ENCODE measurements at regions not wholly inside any gene's neighbourhood (a gene's known extent, or its start where the extent isn't known, plus 50 kb on each side); places are given as distances from the start of the nearest gene placed in this dataset.

DNA sequence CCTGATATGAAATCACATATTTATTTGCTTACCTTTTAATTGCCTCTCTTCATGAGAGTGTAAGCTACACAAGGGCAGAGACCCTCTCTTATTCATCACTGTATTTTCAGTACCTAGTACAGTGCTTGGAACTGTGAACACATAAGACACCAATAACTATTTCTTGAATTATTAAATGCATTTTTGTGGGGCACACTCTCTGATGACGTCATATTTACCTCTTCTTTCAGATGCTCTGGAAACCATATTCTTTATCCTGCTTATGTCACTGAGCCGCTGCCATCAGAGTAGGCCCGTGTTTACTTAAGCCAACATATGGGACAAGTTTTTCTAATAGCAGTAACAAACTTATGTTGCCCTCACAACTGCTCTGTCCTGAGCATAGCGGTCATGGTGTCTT, 266.5 kb downstream of the ELAVL2 start:
- Histone ChIP-seq H3K4me3 (no peak overlapping the region), H3K36me3 (ENCODE audit: insufficient read depth, low read length) (no peaks in the 10 kb centered on the region), H3K9ac (ENCODE audit: insufficient read length) (no peak overlapping the region), H3K9me3 (ENCODE audit: low read depth, low read length) (no peaks in the 10 kb centered on the region), H3K27ac (no peak overlapping the region)
- TF ChIP-seq EZH2 (IDR thresholded peaks at IDR 0.05), result no peak
- no peak for TF ChIP-seq FOXP2 (optimal IDR thresholded peaks at IDR 0.05; ENCODE audit: control extremely low read depth, extremely low read length, insufficient read depth)
- no peak for TF ChIP-seq POLR2AphosphoS5 (IDR thresholded peaks at IDR 0.05; ENCODE audit: borderline replicate concordance, low read depth, low read length)
- no peak for DNase-seq (ENCODE audit: low read depth, low spot score)

DNA sequence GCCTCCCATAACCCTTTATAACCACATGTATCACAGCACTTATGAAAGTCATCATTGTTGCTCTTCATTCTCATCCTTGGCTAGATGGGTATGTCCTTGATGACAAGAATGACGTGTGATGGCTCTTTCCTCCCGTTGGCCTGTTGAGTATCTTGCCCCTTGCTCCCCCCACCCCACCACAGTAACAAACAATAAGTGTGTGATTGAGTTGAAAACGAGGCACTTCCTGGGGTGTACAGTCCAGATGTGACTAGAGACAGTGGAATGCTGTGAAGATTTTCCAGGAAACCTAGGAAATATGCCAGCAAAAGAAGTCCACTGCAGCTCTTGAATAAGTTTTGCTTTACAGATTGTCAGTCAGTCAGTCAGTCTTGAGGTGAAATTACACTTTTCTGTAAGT, 262.5 kb downstream of the ELAVL2 start:
- Histone ChIP-seq H3K9ac (ENCODE audit: insufficient read length) (no peak overlapping the region), H3K4me3 (no peak overlapping the region), H3K9me3 (ENCODE audit: low read depth, low read length) (no peaks in the 10 kb centered on the region), H3K27ac (no peak overlapping the region), H3K36me3 (ENCODE audit: insufficient read depth, low read length) (no peaks in the 10 kb centered on the region)
- no peak for DNase-seq (ENCODE audit: low read depth, low spot score)
- no peak for TF ChIP-seq POLR2AphosphoS5 (IDR thresholded peaks at IDR 0.05; ENCODE audit: borderline replicate concordance, low read depth, low read length)
- TF ChIP-seq EZH2 (IDR thresholded peaks at IDR 0.05), result no peak
- TF ChIP-seq FOXP2 (optimal IDR thresholded peaks at IDR 0.05; ENCODE audit: control extremely low read depth, extremely low read length, insufficient read depth), result no peak

GRCh38 chr9:23567516-23568165, 258.4 kb downstream of the ELAVL2 start:
- H3K4me3 ChIP-seq, result no peak overlapping the region
- no peak overlapping the region for H3K9ac ChIP-seq (ENCODE audit: insufficient read length)
- H3K27ac ChIP-seq, result no peak overlapping the region
- DNase-seq (ENCODE audit: low read depth, low spot score), result no peak
- TF ChIP-seq POLR2AphosphoS5 (IDR thresholded peaks at IDR 0.05; ENCODE audit: borderline replicate concordance, low read depth, low read length) (no peak), FOXP2 (optimal IDR thresholded peaks at IDR 0.05; ENCODE audit: control extremely low read depth, extremely low read length, insufficient read depth) (no peak), EZH2 (IDR thresholded peaks at IDR 0.05) (no peak)
- H3K9me3 ChIP-seq (ENCODE audit: low read depth, low read length), result no peaks in the 10 kb centered on the region
- no peaks in the 10 kb centered on the region for H3K36me3 ChIP-seq (ENCODE audit: insufficient read depth, low read length)

DNA sequence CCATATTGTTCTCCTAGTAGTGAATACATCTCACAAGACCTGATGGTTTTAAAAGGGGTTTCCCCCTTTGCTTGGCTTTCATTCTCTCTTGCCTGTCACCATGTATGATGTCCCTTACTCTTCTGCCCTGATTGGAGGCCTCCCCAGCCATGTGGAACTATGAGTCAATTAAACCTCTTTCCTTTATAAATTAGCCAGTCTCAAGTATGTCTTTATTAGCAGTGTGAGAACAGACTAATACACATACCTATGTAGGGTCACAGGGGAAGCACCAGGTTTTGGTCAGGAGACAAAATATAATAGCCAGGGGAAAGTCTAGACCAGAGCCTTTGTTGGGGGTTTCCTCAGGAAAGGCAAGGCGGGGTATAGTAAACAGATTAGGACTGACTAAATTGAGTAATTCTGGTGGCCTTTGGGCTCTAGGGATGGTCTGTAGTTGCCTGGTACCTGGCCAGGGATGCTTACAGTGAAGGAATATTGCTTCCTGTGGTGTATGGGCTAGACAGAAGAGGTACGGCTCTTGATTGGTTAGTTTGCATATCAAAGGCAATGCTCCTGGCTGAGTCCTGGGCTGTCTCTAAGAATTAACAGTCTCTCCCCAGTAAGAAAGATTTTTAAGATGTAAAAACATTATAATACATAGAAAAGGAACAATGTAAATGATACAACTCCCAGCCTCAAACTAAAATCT, 254.5 kb downstream of the ELAVL2 start:
- TF ChIP-seq POLR2AphosphoS5 (IDR thresholded peaks at IDR 0.05; ENCODE audit: borderline replicate concordance, low read depth, low read length), result no peak
- TF ChIP-seq EZH2 (IDR thresholded peaks at IDR 0.05), result no peak
- no peak for TF ChIP-seq FOXP2 (optimal IDR thresholded peaks at IDR 0.05; ENCODE audit: control extremely low read depth, extremely low read length, insufficient read depth)
- Histone ChIP-seq H3K4me3 (no peak overlapping the region), H3K36me3 (ENCODE audit: insufficient read depth, low read length) (no peaks in the 10 kb centered on the region), H3K27ac (no peak overlapping the region), H3K9me3 (ENCODE audit: low read depth, low read length) (no peaks in the 10 kb centered on the region), H3K9ac (ENCODE audit: insufficient read length) (no peak overlapping the region)
- DNase-seq (ENCODE audit: low read depth, low spot score), result no peak

- TF ChIP-seq FOXP2 (optimal IDR thresholded peaks at IDR 0.05; ENCODE audit: control extremely low read depth, extremely low read length, insufficient read depth) (no peak), POLR2AphosphoS5 (IDR thresholded peaks at IDR 0.05; ENCODE audit: borderline replicate concordance, low read depth, low read length) (no peak), EZH2 (IDR thresholded peaks at IDR 0.05) (no peak)
- Histone ChIP-seq H3K27ac (no peak overlapping the region), H3K4me3 (no peak overlapping the region), H3K36me3 (ENCODE audit: insufficient read depth, low read length) (no peaks in the 10 kb centered on the region), H3K9ac (ENCODE audit: insufficient read length) (no peak overlapping the region), H3K9me3 (ENCODE audit: low read depth, low read length) (no peaks in the 10 kb centered on the region)
- DNase-seq (ENCODE audit: low read depth, low spot score), result no peak
These were observed 252.2 kb downstream of the ELAVL2 start for GRCh38 chr9:23573800-23574199.

DNA sequence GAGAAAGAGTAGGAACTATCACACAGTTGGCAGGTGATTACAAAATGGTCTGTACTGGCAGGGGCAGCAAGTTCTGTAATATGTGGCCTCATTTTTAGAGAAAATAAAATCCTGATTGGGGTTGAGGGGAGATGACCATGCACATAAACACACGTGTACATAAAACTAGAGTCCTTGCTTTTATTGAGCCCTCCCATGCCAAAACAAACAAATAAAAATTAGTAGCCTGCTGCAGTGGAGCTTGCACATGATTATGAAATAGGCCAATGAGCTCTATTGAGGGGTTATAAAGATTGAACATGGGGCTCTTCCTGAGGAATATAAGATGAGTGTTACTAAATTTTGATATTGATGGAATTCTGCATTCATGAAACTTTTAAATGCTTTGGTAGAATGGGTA, 248.4 kb downstream of the ELAVL2 start:
- no peak overlapping the region for H3K4me3 ChIP-seq
- no peak overlapping the region for H3K9ac ChIP-seq (ENCODE audit: insufficient read length)
- no peaks in the 10 kb centered on the region for H3K36me3 ChIP-seq (ENCODE audit: insufficient read depth, low read length)
- no peak for DNase-seq (ENCODE audit: low read depth, low spot score)
- no peak overlapping the region for H3K27ac ChIP-seq
- H3K9me3 ChIP-seq (ENCODE audit: low read depth, low read length), result no peaks in the 10 kb centered on the region
- TF ChIP-seq FOXP2 (optimal IDR thresholded peaks at IDR 0.05; ENCODE audit: control extremely low read depth, extremely low read length, insufficient read depth), result no peak
- TF ChIP-seq POLR2AphosphoS5 (IDR thresholded peaks at IDR 0.05; ENCODE audit: borderline replicate concordance, low read depth, low read length), result no peak
- no peak for TF ChIP-seq EZH2 (IDR thresholded peaks at IDR 0.05)

GRCh38 chr9:23581931-23582330, 244.1 kb downstream of the ELAVL2 start:
- Histone ChIP-seq H3K9me3 (ENCODE audit: low read depth, low read length) (no peaks in the 10 kb centered on the region), H3K4me3 (no peak overlapping the region), H3K9ac (ENCODE audit: insufficient read length) (no peak overlapping the region), H3K36me3 (ENCODE audit: insufficient read depth, low read length) (no peaks in the 10 kb centered on the region), H3K27ac (no peak overlapping the region)
- DNase-seq (ENCODE audit: low read depth, low spot score), result no peak
- no peak for TF ChIP-seq POLR2AphosphoS5 (IDR thresholded peaks at IDR 0.05; ENCODE audit: borderline replicate concordance, low read depth, low read length)

- no peak for DNase-seq (ENCODE audit: low read depth, low spot score)
- Histone ChIP-seq H3K27ac (no peak overlapping the region), H3K36me3 (ENCODE audit: insufficient read depth, low read length) (no peaks in the 10 kb centered on the region), H3K9ac (ENCODE audit: insufficient read length) (no peak overlapping the region), H3K9me3 (ENCODE audit: low read depth, low read length) (no peaks in the 10 kb centered on the region), H3K4me3 (no peak overlapping the region)
- no peak for TF ChIP-seq EZH2 (IDR thresholded peaks at IDR 0.05)
- no peak for TF ChIP-seq POLR2AphosphoS5 (IDR thresholded peaks at IDR 0.05; ENCODE audit: borderline replicate concordance, low read depth, low read length)
- no peak for TF ChIP-seq FOXP2 (optimal IDR thresholded peaks at IDR 0.05; ENCODE audit: control extremely low read depth, extremely low read length, insufficient read depth)
These were observed 243.2 kb downstream of the ELAVL2 start for GRCh38 chr9:23582836-23583235.

DNA sequence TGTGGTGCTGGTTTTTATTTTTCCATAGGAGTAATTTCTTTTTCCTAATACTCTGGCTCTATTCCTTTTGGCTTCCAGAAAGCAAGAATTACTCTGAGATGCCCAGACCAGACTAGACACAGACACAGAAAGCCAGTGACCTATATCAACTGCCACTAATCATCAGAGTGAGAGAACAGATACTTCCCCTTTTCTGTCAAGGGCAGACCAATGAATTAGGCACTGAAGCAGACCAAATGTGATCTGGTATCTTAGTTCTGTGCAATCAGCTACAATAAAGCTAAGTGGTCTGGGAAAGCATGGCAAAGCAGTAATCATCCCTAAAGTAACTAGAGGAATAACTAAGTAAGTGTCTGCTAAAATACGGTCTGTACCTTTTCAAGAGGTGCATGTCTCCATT, 239.1 kb downstream of the ELAVL2 start:
- DNase-seq (ENCODE audit: low read depth, low spot score), result no peak
- H3K4me3 ChIP-seq, result no peak overlapping the region
- no peaks in the 10 kb centered on the region for H3K9me3 ChIP-seq (ENCODE audit: low read depth, low read length)
- TF ChIP-seq FOXP2 (optimal IDR thresholded peaks at IDR 0.05; ENCODE audit: control extremely low read depth, extremely low read length, insufficient read depth), result no peak
- H3K9ac ChIP-seq (ENCODE audit: insufficient read length), result no peak overlapping the region
- no peak overlapping the region for H3K27ac ChIP-seq
- no peaks in the 10 kb centered on the region for H3K36me3 ChIP-seq (ENCODE audit: insufficient read depth, low read length)
